ENCODE measurements at regions not wholly inside any gene's neighbourhood (a gene's known extent, or its start where the extent isn't known, plus 50 kb on each side); places are given as distances from the start of the nearest gene placed in this dataset.

DNA sequence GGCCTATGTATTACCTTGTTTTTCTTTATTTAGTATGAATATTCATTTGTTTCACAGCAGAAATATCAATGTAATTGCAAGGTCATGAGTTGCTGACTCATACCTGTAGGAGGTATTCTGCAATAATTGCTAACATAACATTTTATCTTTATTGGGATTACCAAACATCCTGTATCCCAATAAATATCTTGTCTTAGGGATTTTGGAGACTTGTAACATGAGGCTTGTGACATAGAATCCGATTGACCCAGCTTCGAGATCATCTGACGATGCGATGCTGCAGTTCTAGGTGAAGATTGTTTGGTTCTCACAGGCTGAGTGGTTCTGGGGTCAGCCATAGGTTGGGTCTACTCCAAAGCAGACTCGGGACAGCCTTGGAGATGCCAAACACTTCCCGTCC, 133.4 kb upstream of the RND3 start:
- H3K4me1 Mint-ChIP-seq = peaks cover 41% of the 10 kb centered on the region
- H3K9me3 Mint-ChIP-seq = peaks cover 6% of the 10 kb centered on the region
- no peaks in the 10 kb centered on the region for H3K27me3 Mint-ChIP-seq (ENCODE audit: low read depth)
- no peak for DNase-seq (ENCODE audit: low read depth, low spot score)
- TF ChIP-seq, protein P1, sequence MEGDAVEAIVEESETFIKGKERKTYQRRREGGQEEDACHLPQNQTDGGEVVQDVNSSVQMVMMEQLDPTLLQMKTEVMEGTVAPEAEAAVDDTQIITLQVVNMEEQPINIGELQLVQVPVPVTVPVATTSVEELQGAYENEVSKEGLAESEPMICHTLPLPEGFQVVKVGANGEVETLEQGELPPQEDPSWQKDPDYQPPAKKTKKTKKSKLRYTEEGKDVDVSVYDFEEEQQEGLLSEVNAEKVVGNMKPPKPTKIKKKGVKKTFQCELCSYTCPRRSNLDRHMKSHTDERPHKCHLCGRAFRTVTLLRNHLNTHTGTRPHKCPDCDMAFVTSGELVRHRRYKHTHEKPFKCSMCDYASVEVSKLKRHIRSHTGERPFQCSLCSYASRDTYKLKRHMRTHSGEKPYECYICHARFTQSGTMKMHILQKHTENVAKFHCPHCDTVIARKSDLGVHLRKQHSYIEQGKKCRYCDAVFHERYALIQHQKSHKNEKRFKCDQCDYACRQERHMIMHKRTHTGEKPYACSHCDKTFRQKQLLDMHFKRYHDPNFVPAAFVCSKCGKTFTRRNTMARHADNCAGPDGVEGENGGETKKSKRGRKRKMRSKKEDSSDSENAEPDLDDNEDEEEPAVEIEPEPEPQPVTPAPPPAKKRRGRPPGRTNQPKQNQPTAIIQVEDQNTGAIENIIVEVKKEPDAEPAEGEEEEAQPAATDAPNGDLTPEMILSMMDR (conservative IDR thresholded peaks at IDR 0.05) = no peak
- peaks cover under 1% of the 10 kb centered on the region for H3K36me3 Mint-ChIP-seq (ENCODE audit: low read depth)
- no peak overlapping the region for H3K27ac Mint-ChIP-seq (ENCODE audit: unreplicated experiment)
- H3K4me3 Mint-ChIP-seq = no peak overlapping the region

DNA sequence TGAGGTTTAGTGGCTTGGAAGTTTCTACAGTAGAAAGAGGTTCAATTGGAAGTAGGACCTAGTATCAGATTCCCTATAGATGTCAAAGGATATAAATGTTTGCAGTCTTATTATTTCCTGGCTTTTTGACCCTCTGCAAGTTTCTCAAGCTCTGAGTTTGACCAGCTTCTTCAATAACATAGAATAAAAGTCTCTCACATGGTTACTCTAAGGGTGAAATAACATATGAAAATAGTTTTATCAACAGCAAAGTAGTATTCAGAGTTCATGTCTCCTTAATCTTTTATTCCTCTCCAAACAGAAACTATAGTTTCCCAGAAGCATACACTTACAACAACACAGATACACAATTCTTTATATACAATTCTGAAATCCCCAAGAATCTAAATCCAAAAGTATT, 132.9 kb upstream of the RND3 start:
- TF ChIP-seq, protein P1 (conservative IDR thresholded peaks at IDR 0.05) = no peak
- H3K4me3 Mint-ChIP-seq = no peak overlapping the region
- H3K27ac Mint-ChIP-seq (ENCODE audit: unreplicated experiment) = peak overlapping the region; percentile 57
- peaks cover 8% of the 10 kb centered on the region for H3K9me3 Mint-ChIP-seq
- no peak for DNase-seq (ENCODE audit: low read depth, low spot score)
- peaks cover 40% of the 10 kb centered on the region for H3K4me1 Mint-ChIP-seq
- no peaks in the 10 kb centered on the region for H3K36me3 Mint-ChIP-seq (ENCODE audit: low read depth)
- H3K27me3 Mint-ChIP-seq (ENCODE audit: low read depth) = no peaks in the 10 kb centered on the region

DNA sequence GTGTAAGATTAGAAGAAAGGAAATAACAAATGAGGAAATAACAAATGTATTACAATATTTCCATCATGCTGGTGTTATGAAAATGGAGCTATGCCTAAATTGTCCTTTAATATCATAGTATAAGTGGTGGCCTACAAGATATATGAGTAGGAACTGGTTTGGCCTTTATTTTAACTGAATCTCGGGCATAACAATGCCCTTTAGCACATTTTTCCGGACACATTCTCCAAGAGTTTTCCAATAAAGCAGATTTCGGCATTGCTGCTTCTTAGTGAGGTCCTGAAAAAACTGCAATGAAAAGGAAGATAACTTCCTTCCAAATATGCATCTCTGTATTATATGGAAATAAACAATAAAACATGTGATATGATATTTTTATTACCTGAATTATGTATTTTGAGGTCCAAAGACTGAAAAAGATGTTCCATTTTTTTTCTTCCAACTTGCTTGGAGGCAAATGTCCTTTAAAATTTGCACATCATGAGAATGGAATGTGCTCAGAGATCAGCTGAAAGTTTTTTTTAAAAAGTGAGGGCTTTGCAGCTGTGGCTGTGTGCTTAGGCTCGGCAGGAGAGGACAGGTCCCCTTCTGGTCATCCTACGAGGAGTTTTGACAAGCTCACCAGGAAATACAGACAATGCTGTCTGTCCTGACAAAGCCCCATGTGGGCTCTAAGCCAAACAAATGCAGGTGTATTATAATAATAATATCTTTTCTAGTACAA, 132.3 kb upstream of the RND3 start:
- DNase-seq (ENCODE audit: low read depth, low spot score) = no peak
- TF ChIP-seq, protein P1 (conservative IDR thresholded peaks at IDR 0.05) = no peak
- no peak overlapping the region for H3K4me3 Mint-ChIP-seq
- H3K4me1 Mint-ChIP-seq = peaks cover 37% of the 10 kb centered on the region
- no peak overlapping the region for H3K27ac Mint-ChIP-seq (ENCODE audit: unreplicated experiment)
- peaks cover 9% of the 10 kb centered on the region for H3K9me3 Mint-ChIP-seq
- H3K27me3 Mint-ChIP-seq (ENCODE audit: low read depth) = no peaks in the 10 kb centered on the region
- no peaks in the 10 kb centered on the region for H3K36me3 Mint-ChIP-seq (ENCODE audit: low read depth)

DNA sequence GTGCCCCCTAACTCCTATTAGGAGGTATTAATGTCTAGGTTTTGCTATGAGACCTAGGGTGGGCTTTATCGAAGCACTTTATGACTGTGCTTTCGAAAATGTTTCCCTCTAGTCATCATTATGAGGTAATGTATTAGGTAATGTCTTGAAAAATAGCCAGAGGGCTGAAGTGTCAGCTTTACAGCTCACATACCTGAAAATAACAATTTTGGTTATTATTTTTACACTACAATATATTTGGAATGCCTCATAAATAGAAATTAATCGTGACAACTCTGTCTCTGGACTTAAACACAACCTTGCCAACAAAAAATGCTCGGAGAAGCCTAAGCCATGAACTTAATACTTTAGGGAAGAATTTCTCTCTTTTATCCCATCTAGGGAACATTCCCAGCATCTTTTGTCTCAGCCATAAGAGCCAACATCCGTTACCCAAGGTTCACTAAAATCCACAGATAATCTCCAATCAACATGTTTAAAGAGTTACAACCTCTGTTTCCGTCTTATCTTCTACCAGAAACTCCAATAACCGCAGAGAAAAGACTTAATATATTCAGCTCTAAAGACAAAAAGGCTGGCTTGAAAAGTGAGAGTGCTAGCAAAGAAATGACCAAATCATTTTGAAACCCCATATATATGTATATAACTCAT, 130.9 kb upstream of the RND3 start:
- H3K27me3 Mint-ChIP-seq (ENCODE audit: low read depth) = no peaks in the 10 kb centered on the region
- TF ChIP-seq, protein P1 (conservative IDR thresholded peaks at IDR 0.05) = no peak
- no peak overlapping the region for H3K27ac Mint-ChIP-seq (ENCODE audit: unreplicated experiment)
- peaks cover 32% of the 10 kb centered on the region for H3K4me1 Mint-ChIP-seq
- H3K4me3 Mint-ChIP-seq = no peak overlapping the region
- no peaks in the 10 kb centered on the region for H3K36me3 Mint-ChIP-seq (ENCODE audit: low read depth)
- DNase-seq (ENCODE audit: low read depth, low spot score) = no peak
- H3K9me3 Mint-ChIP-seq = peaks cover 11% of the 10 kb centered on the region

DNA sequence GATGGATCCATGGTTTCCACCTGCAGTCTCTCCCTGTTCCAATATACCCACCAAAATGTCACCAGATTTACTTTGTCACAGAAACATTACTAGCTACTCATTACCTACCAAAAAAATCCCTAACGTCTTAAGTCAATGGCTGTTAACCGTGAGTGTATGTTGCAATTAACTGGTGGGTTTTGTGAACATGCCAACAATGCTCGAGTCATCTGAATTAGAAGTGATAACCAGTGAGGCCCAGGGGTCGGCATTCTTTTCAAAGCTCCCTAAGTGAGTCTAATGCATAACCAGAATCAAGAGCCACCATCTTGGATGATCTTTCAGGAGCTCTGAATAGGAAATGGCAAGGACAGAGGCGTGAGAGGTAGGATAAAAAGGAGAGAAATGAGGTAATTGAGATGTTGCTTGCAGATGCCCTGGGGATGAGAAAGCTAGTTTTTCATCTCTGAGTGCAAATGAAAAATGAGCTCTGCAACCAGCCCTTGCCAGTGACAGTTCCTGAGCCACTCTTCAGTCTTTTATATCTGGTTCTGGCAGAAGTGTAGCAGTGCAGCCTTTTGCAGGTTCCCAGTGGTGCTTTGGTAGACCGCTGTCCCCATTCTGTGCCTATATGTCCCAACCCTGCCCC, 130.0 kb upstream of the RND3 start:
- no peak overlapping the region for H3K4me3 Mint-ChIP-seq

More for the DNA sequence above, 130.0 kb upstream of the RND3 start:
- peaks cover 11% of the 10 kb centered on the region for H3K9me3 Mint-ChIP-seq
- peaks cover 34% of the 10 kb centered on the region for H3K4me1 Mint-ChIP-seq
- no peak overlapping the region for H3K27ac Mint-ChIP-seq (ENCODE audit: unreplicated experiment)
- DNase-seq (ENCODE audit: low read depth, low spot score) = no peak
- TF ChIP-seq, protein P1 (conservative IDR thresholded peaks at IDR 0.05) = no peak
- no peaks in the 10 kb centered on the region for H3K27me3 Mint-ChIP-seq (ENCODE audit: low read depth)
- no peaks in the 10 kb centered on the region for H3K36me3 Mint-ChIP-seq (ENCODE audit: low read depth)

Data from neural crest cell (in vitro differentiated cells).